HG02571 (cell line): ENCODE measurements at regions not wholly inside any gene's neighbourhood (a gene's known extent, or its start where the extent isn't known, plus 50 kb on each side); places are given as distances from the start of the nearest gene placed in this dataset.
"Not testable (repeated sequence)": the region's sequence is repeated elsewhere in the genome, so short reads cannot be mapped to it uniquely, and the experiment has no call there.

ENCODE experiments used
- ATAC-seq: cut with Tn5 transposase; IDR thresholded peaks from one replicate; pipeline ENCODE4 v1.9.1; 2021; ENCODE audit warnings: mild to moderate bottlenecking, moderate library complexity; ENCODE audit not compliant: unreplicated experiment

GRCh38 chr7:69540287-69540686 is 58.0 kb upstream of the AUTS2 start:
- ATAC-seq: no peak

GRCh38 chr7:69541779-69542432 is 56.4 kb upstream of the AUTS2 start:
- ATAC-seq: not testable (repeated sequence)

GRCh38 chr7:69545175-69545574 is 53.1 kb upstream of the AUTS2 start:
- ATAC-seq: no peak
